A673 (cell line): ENCODE measurements at regions not wholly inside any gene's neighbourhood (a gene's known extent, or its start where the extent isn't known, plus 50 kb on each side); places are given as distances from the start of the nearest gene placed in this dataset.

ENCODE experiments used
- BruUV-seq: library from RNA; stranded (reverse); fragments of 400-500 nt; replicated peaks from 2 replicates; lab custom pipeline; 2021; lab: Mats Ljungman, UMichigan
- CTCF ChIA-PET: fragments of 300-600 bp; sonication (Branson Sonifier 250); formaldehyde crosslinking; loops from one replicate; lab custom pipeline; 2022; ENCODE audit warnings: antibody characterized with exemption; lab: Charles Lee
- POLR2A ChIA-PET: fragments of 300-600 bp; sonication (Branson Sonifier 250); formaldehyde crosslinking; loops from one replicate; lab custom pipeline; 2022; ENCODE audit warnings: antibody characterized with exemption; ENCODE audit not compliant: low non-redundant PET; lab: Charles Lee
- DNase-seq: peaks from one replicate; pipeline ENCODE4 v3.0.0-alpha.2; 2015; ENCODE audit warnings: low spot score
- H3K27ac ChIP-seq: fragments of 200-600 bp; sonication (generic); 2 replicates; pipeline ENCODE4 v1.5.1; 2016; ENCODE audit warnings: mixed run types, low read depth, mild to moderate bottlenecking, mixed read lengths, antibody characterized with exemption, low read length; ENCODE audit not compliant: poor library complexity, severe bottlenecking
- H3K27me3 ChIP-seq: fragments of 200-600 bp; sonication (generic); replicated peaks from 2 replicates; pipeline ENCODE4 v1.6.1; 2017; ENCODE audit warnings: mixed run types, low read depth, mild to moderate bottlenecking, mixed read lengths, antibody characterized with exemption, low read length; ENCODE audit not compliant: insufficient read depth, poor library complexity
- H3K36me3 ChIP-seq: fragments of 200-600 bp; sonication (generic); 2 replicates; pipeline ENCODE4 v1.6.1; 2016; ENCODE audit warnings: mixed run types, mild to moderate bottlenecking, mixed read lengths, antibody characterized with exemption, low read length; ENCODE audit not compliant: insufficient read depth, poor library complexity, severe bottlenecking
- H3K4me1 ChIP-seq: fragments of 200-600 bp; sonication (generic); 2 replicates; pipeline ENCODE4 v1.6.1; 2017; ENCODE audit warnings: mixed run types, mild to moderate bottlenecking, mixed read lengths, antibody characterized with exemption, low read length; ENCODE audit not compliant: insufficient read depth, poor library complexity, severe bottlenecking
- H3K4me3 ChIP-seq: fragments of 200-600 bp; sonication (generic); 2 replicates; pipeline ENCODE4 v1.5.1; 2016; ENCODE audit warnings: low read depth, mixed run types, mild to moderate bottlenecking, mixed read lengths, low read length; ENCODE audit not compliant: poor library complexity, severe bottlenecking
- H3K9me3 ChIP-seq: fragments of 200-600 bp; sonication (generic); 2 replicates; pipeline ENCODE4 v1.6.1; 2016; ENCODE audit warnings: mixed run types, low read depth, mild to moderate bottlenecking, mixed read lengths, antibody characterized with exemption, low read length; ENCODE audit not compliant: poor library complexity, severe bottlenecking
- CTCF ChIP-seq: fragments of 300-800, 200-600 bp; sonication (generic); conservative IDR thresholded peaks from 2 replicates; pipeline ENCODE4 v1.5.1; 2017; ENCODE audit warnings: low read depth, mild to moderate bottlenecking, antibody characterized with exemption, low read length, moderate library complexity, mixed read lengths
- EZH2 ChIP-seq: fragments of 200-600 bp; sonication (generic); IDR thresholded peaks from 2 replicates; pipeline ENCODE4 v1.6.1; 2017; ENCODE audit warnings: borderline replicate concordance, low read depth, mild to moderate bottlenecking, mixed read lengths, antibody characterized with exemption, low read length; ENCODE audit not compliant: poor library complexity, severe bottlenecking
- intact Hi-C: fragments of 100-400 bp; cut with micrococcal nuclease; formaldehyde crosslinking; loops from one replicate; pipeline ENCODE4 v1.10.0; 2022; ENCODE audit not compliant: unreplicated experiment

- no peaks in the 10 kb centered on the region for H3K9me3 ChIP-seq
- CTCF ChIA-PET, result no interaction called here
Measured at GRCh38 chr4:156619154-156619934, 352.3 kb downstream of the PDGFC start.

GRCh38 chr4:156615066-156615531 lies 356.5 kb downstream of the PDGFC start:
- CTCF ChIA-PET, result no interaction called here
- Histone ChIP-seq H3K36me3 (no peaks in the 10 kb centered on the region), H3K27ac (no peak overlapping the region), H3K27me3 (no peaks in the 10 kb centered on the region), H3K4me3 (no peak overlapping the region), H3K4me1 (no peaks in the 10 kb centered on the region), H3K9me3 (no peaks in the 10 kb centered on the region)
- POLR2A ChIA-PET, result no interaction called here
- TF ChIP-seq CTCF (no peak), EZH2 (no peak)
- intact Hi-C loops, result no loop called here
- no TSS peak for BruUV-seq
- no peak for DNase-seq

More at GRCh38 chr4:156619154-156619934, 352.3 kb downstream of the PDGFC start:
- Histone ChIP-seq H3K27me3 (no peaks in the 10 kb centered on the region), H3K4me3 (no peak overlapping the region), H3K4me1 (no peaks in the 10 kb centered on the region), H3K27ac (no peak overlapping the region), H3K36me3 (no peaks in the 10 kb centered on the region)
- intact Hi-C loops, result no loop called here
- TF ChIP-seq EZH2 (no peak), CTCF (no peak)
- DNase-seq, result no peak
- POLR2A ChIA-PET, result no interaction called here
- no TSS peak for BruUV-seq

- Histone ChIP-seq H3K4me1 (no peaks in the 10 kb centered on the region), H3K4me3 (no peak overlapping the region), H3K36me3 (no peaks in the 10 kb centered on the region), H3K27me3 (no peaks in the 10 kb centered on the region), H3K27ac (no peak overlapping the region), H3K9me3 (no peaks in the 10 kb centered on the region)
- BruUV-seq, result no TSS peak
- POLR2A ChIA-PET, result no interaction called here
- TF ChIP-seq EZH2 (no peak), CTCF (no peak)
- CTCF ChIA-PET, result no interaction called here
- intact Hi-C loops, result no loop called here
- no peak for DNase-seq
Measured at GRCh38 chr4:156614536-156614935, 357.1 kb downstream of the PDGFC start.
